Upper lobe of left lung (tissue), 6 donors: ENCODE measurements at regions not wholly inside any gene's neighbourhood (a gene's known extent, or its start where the extent isn't known, plus 50 kb on each side); places are given as distances from the start of the nearest gene placed in this dataset.

Experiments
- ATAC-seq, 2 donors: fragments of 200-7000 bp; cut with Tn5 transposase; one replicate each; pipeline ENCODE4 v1.9.1; 2022; ENCODE audit warnings: mild to moderate bottlenecking in 2 of 2, moderate library complexity in 2 of 2; ENCODE audit not compliant: low FRiP score in 2 of 2
- DNase-seq, 2 donors: peaks; one replicate each; pipeline ENCODE4 v3.0.0-alpha.2; 2019 to 2020
- H3K27ac ChIP-seq, 4 donors: fragments of 200-600 bp; sonication (generic); one replicate each; pipeline ENCODE4 v1.5.1; 2016 to 2019
- H3K27me3 ChIP-seq, 4 donors: fragments of 200-600 bp; sonication (generic); one replicate each; pipeline ENCODE4 v1.5.1; 2017 to 2019
- H3K36me3 ChIP-seq, 4 donors: fragments of 200-600 bp; sonication (generic); one replicate each; pipeline ENCODE4 v1.5.1; 2016 to 2019
- H3K4me1 ChIP-seq, 4 donors: fragments of 200-600 bp; sonication (generic); one replicate each; pipeline ENCODE4 v1.5.1; 2018 to 2019
- H3K4me3 ChIP-seq, 4 donors: fragments of 200-600 bp; sonication (generic); one replicate each; pipeline ENCODE4 v1.5.1; 2017 to 2019; ENCODE audit warnings: mild to moderate bottlenecking in 2 of 4, moderate library complexity in 1 of 4
- H3K9me3 ChIP-seq, 4 donors: fragments of 200-600 bp; sonication (generic); one replicate each; pipeline ENCODE4 v1.5.1; 2018 to 2019
- CTCF ChIP-seq, 6 experiments: fragments of 450-650 bp in 4 of 6; fragments of 200-600 bp in 2 of 6; sonication (generic) in 2 of 6; IDR thresholded peaks; one replicate each; pipeline ENCODE4 v1.5.1; 2016 to 2019; ENCODE audit warnings: antibody characterized with exemption in 6 of 6
- EP300 ChIP-seq, 4 donors: sonication (generic); formaldehyde crosslinking; IDR thresholded peaks; one replicate each; pipeline ENCODE4 v1.5.1; 2017; ENCODE audit warnings: antibody characterized with exemption in 4 of 4, control low read depth in 2 of 4
- POLR2A ChIP-seq, 4 donors: fragments of 450-650 bp; IDR thresholded peaks; one replicate each; pipeline ENCODE4 v1.5.1; 2016 to 2017; ENCODE audit warnings: antibody characterized with exemption in 4 of 4, mild to moderate bottlenecking in 2 of 4
- POLR2AphosphoS5 ChIP-seq, 2 donors: sonication (generic); formaldehyde crosslinking; IDR thresholded peaks; one replicate each; pipeline ENCODE4 v1.5.1; 2017; ENCODE audit warnings: antibody characterized with exemption in 2 of 2
- WGBS, 2 donors: methylation state at CpG; one replicate each; pipeline ENCODE4 v1.1.5; 2017 to 2018; 5-methylcytosine and 5-hydroxymethylcytosine counted together
- donor health status: DM: no; HTN: no; CAD: no; lungs with moderate emphysema.
- donor health status: DM: no; HTN: yes; CAD: no; lungs with severe emphysema.

- H3K4me1 ChIP-seq: peaks cover 7 to 12% (median 10%) of the 10 kb centered on the region in 4 donors
- no peak overlapping the region for H3K4me3 ChIP-seq
- DNase-seq (no peak), ATAC-seq (no peak)
- H3K27ac ChIP-seq: no peak overlapping the region
- 58 to 65% methylated on average over 4 of the region's 4 CpGs for WGBS, 2 donors
- TF ChIP-seq POLR2AphosphoS5 (IDR thresholded peaks at IDR 0.05) (no peak), CTCF (IDR thresholded peaks at IDR 0.05) (no peak), EP300 (IDR thresholded peaks at IDR 0.05) (no peak), POLR2A (IDR thresholded peaks at IDR 0.05) (no peak)
- H3K9me3 ChIP-seq: no peaks in the 10 kb centered on the region
- no peaks in the 10 kb centered on the region for H3K27me3 ChIP-seq
- H3K36me3 ChIP-seq: no peaks in the 10 kb centered on the region
Observed at GRCh38 chr10:63865210-63865609, 344.0 kb downstream of the REEP3 start.

- no peaks in the 10 kb centered on the region for H3K27me3 ChIP-seq
- H3K36me3 ChIP-seq: no peaks in the 10 kb centered on the region
- TF ChIP-seq POLR2AphosphoS5 (IDR thresholded peaks at IDR 0.05): no peak
- TF ChIP-seq CTCF (IDR thresholded peaks at IDR 0.05): peak; percentile 38 to 85 (median 63)
- WGBS, 2 donors: 9% methylated on average over 16 of the region's 16 CpGs
- ATAC-seq (peak in 1 of 2 donors; percentile 90), DNase-seq (peak in 1 of 2 donors; percentile 34)
- no peak overlapping the region for H3K27ac ChIP-seq
- H3K9me3 ChIP-seq: no peaks in the 10 kb centered on the region
- peaks cover 7 to 12% (median 10%) of the 10 kb centered on the region in 4 donors for H3K4me1 ChIP-seq
- H3K4me3 ChIP-seq: no peak overlapping the region
Observed at GRCh38 chr10:63866075-63866746, 345.0 kb downstream of the REEP3 start.

GRCh38 chr10:63866747-63867140 is 345.5 kb downstream of the REEP3 start:
- TF ChIP-seq CTCF (IDR thresholded peaks at IDR 0.05) (peak in 1 of 6 experiments; percentile 12), POLR2AphosphoS5 (IDR thresholded peaks at IDR 0.05) (no peak)
- no peak overlapping the region for H3K27ac ChIP-seq
- DNase-seq (no peak), ATAC-seq (no peak)
- no peaks in the 10 kb centered on the region for H3K9me3 ChIP-seq
- WGBS, 2 donors: 0 to 2% methylated on average over 2 of the region's 2 CpGs
- H3K27me3 ChIP-seq: no peaks in the 10 kb centered on the region
- H3K4me1 ChIP-seq: peaks cover 7 to 12% (median 10%) of the 10 kb centered on the region in 4 donors
- no peak overlapping the region for H3K4me3 ChIP-seq
- H3K36me3 ChIP-seq: no peaks in the 10 kb centered on the region

GRCh38 chr10:63878428-63878827 is 357.2 kb downstream of the REEP3 start:
- H3K4me1 ChIP-seq: no peaks in the 10 kb centered on the region
- no peaks in the 10 kb centered on the region for H3K36me3 ChIP-seq
- no peak for DNase-seq
- no peak overlapping the region for H3K27ac ChIP-seq
- H3K9me3 ChIP-seq: peaks cover 0 to 12% (median 5%) of the 10 kb centered on the region in 4 donors
- TF ChIP-seq POLR2A (IDR thresholded peaks at IDR 0.05) (no peak), CTCF (IDR thresholded peaks at IDR 0.05) (no peak), POLR2AphosphoS5 (IDR thresholded peaks at IDR 0.05) (no peak), EP300 (IDR thresholded peaks at IDR 0.05) (no peak)
- no peak overlapping the region for H3K4me3 ChIP-seq
- 62 to 69% methylated on average over 2 of the region's 2 CpGs for WGBS, 2 donors
- no peaks in the 10 kb centered on the region for H3K27me3 ChIP-seq
- no peak for ATAC-seq

GRCh38 chr10:63883861-63884260 is 362.7 kb downstream of the REEP3 start:
- no peak for TF ChIP-seq POLR2A (IDR thresholded peaks at IDR 0.05)
- no peak for TF ChIP-seq CTCF (IDR thresholded peaks at IDR 0.05)
- no peak for TF ChIP-seq POLR2AphosphoS5 (IDR thresholded peaks at IDR 0.05)
- TF ChIP-seq EP300 (IDR thresholded peaks at IDR 0.05): no peak
- H3K4me1 ChIP-seq: no peaks in the 10 kb centered on the region
- no peak for DNase-seq
- H3K27ac ChIP-seq: no peak overlapping the region
- H3K36me3 ChIP-seq: no peaks in the 10 kb centered on the region
- ATAC-seq: no peak
- peaks cover 0 to 1% (median 0%) of the 10 kb centered on the region in 4 donors for H3K9me3 ChIP-seq
- no peaks in the 10 kb centered on the region for H3K27me3 ChIP-seq
- H3K4me3 ChIP-seq: no peak overlapping the region
- WGBS, 2 donors: 92% methylated on average over 1 of the region's 1 CpG
